Stimulated activated CD4-positive, alpha-beta T cell treated with anti-CD3 and anti-CD28 coated beads, Interleukin-4, amount 100 ng/mL, for 24 hours (primary cell): ENCODE measurements at regions not wholly inside any gene's neighbourhood (a gene's known extent, or its start where the extent isn't known, plus 50 kb on each side); places are given as distances from the start of the nearest gene placed in this dataset.

Experiments used
- DNase-seq: peaks from one replicate; pipeline ENCODE4 v3.0.0-alpha.2; 2020

DNA sequence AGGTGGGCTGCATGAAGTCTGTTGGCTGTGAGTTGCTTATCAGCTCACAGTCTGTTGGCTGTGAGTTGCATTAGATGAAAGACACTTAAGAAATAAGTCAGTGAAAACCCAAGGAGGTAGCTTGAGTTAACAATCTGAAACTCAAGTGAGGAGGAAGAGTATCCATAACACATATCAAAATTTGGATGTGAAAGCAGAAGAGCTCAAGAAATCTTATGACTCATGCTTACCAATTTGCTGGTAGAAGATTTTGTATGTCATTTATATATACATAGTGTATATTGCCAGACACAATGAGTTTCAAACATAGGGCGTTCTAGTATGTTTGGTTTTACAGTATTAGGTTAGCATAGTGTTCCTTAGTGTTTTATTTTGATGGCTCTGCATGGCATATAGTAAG is 107.4 kb downstream of the DDIT4L start:
- no peak for DNase-seq

DNA sequence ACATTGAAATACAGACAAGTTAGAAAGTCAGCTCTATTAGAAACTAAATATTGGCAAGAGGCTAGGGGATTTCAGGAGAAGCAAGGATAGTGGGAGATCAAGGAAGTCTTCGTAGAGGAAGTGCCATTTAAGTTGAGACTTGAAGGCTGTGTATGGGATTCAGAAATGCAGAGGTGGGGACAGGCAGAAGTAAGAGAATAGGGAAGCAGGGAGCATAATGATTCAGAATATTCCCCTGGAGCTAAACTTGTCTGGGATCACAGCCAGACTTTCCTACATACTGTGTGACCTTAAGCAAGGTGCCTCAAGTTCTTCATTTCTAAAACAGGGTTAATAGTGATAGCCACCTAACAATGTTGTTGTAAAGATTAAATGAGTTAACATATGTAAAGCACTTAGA is 108.8 kb downstream of the DDIT4L start:
- no peak for DNase-seq

GRCh38 chr4:100079264-100079663 is 111.0 kb downstream of the DDIT4L start:
- DNase-seq, result peak; percentile 8

DNA sequence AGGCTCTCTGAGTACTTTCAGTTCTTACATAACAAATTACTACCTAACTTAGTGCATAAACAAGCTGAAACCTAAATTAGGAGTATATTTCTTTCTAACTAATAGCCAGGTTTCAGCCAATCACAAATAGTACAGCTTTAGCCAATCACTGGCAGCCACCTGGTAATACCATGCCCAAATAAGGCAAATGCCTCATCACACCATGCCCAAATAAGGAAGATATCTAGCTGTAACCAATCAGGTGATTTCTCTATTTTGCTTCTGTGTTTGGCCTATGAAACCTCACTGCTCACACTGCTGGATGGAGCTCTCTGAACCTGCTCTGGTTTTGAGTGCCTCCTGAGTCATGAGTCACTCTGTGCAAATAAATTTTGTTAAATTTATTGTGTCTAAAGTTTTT is 113.5 kb downstream of the DDIT4L start:
- DNase-seq, result no peak

DNA sequence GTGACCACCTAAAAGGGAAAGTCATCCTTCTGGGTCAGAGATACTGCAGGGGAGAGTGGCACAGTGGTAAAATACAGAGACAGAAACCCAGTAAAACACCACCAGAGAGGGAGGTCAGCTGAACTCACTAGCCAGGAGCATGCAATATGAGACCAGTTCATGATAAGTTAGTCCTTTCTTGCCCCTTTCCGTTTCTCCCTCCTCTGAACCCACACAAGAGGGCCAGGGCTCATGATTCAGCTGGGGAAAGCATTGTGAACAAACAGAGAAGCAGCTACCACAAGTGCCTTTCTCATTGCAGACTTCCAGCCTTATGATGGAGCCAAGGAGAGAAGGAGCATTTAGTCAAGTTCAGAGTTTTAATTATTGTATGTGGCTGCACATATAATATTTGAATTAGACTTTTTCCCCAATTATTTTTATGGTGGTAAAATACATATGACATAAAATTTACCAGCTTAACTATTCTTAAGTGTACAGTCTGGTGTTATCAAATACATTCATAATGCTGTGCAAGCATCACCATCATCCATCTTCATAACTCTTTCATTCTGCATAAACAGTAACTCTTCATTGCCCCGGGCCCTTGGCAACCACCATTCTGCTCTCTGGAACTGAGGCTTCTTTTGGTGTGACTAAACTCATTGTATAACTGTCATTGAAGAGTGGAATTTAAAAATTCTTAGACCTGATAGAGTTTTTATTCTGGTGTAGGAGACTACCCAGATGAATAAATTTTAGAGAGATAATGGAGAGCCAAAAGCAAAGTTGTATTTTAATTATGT is 114.6 kb downstream of the DDIT4L start:
- DNase-seq, result no peak

- DNase-seq, result no peak
Observed at GRCh38 chr4:100075056-100075455, 115.2 kb downstream of the DDIT4L start.

DNA sequence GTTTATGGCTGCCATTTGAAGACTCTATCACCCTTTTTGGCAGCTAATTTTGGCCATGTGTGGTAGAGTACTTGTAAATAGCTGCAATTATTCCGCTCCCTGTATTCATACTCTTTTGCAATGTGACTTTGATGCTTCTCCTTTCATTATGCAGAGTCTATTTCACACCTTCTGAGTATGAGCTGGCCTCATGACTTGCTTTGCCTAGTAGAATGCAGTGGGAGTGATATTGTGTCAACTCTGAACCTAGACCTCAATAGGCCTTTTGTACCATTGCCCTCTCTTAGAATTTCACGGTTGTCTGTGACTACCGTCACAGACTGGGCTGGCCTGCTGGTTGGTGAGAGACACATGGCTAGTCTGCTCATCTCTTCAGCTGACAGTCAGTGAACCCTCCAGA is 118.8 kb downstream of the DDIT4L start:
- no peak for DNase-seq

GRCh38 chr4:100070868-100071267 is 119.4 kb downstream of the DDIT4L start:
- no peak for DNase-seq

GRCh38 chr4:100069207-100069606 is 119.1 kb upstream of the H2AZ1 start:
- no peak for DNase-seq

DNA sequence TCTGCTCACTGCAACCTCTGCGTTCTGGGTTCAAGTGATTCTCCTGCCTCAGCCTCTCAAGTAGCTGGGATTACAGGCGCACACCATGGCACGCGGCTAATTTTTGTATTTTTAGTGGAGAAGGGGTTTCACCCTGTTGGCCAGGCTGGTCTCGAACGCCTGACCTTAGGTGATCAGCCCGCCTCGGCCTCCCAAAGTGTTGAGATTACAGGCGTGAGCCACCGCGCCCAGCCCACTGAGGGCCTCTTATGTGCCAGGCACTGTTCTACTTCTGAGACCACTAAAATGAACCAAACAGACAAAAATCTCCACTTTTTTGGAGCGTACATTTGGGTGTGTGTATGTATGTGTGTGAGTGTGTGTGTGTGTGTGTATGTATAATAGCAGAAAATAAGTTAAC is 117.2 kb upstream of the H2AZ1 start:
- DNase-seq, result no peak

- DNase-seq, result no peak
Observed at GRCh38 chr4:100063355-100063754, 113.3 kb upstream of the H2AZ1 start.

DNA sequence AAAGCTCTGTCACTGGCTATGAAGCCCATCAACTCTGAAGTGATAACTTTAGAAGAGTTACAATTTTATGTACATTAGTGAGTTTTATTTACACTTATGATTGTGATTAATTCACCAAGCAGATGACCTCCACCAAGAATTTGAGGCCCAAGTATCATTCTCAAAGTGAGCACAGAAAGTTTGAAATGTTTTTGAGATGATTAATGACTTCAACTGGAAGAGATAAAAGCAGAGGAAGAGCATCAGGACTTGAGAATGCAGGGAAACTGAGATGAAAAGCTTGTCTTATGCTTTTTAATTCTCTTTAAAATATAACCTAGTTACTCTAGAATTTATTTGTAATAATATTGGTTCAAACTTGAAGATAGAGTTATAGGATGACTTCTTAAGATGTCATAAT is 112.8 kb upstream of the H2AZ1 start:
- no peak for DNase-seq

DNA sequence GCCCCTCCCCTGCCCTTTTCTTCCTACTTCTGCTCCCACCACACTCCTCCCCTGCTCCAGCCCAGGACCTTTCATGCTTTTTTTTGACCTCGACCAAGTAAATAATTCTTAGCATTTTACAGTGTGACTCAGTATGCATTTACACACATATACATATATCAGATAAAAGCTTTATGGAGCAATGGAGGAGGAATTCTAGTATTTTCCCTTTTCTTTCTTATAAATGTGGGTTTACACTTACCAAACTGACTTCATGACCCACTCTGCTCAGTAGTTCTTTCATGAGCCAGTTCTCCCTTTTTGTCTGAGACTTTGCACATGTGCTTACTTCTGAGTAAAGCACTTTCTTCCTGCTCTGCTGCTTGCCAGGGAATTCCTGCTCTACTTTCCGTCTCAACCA is 111.8 kb upstream of the H2AZ1 start:
- DNase-seq, result no peak

- DNase-seq, result no peak
Observed at GRCh38 chr4:100060765-100061416, 110.8 kb upstream of the H2AZ1 start.

DNA sequence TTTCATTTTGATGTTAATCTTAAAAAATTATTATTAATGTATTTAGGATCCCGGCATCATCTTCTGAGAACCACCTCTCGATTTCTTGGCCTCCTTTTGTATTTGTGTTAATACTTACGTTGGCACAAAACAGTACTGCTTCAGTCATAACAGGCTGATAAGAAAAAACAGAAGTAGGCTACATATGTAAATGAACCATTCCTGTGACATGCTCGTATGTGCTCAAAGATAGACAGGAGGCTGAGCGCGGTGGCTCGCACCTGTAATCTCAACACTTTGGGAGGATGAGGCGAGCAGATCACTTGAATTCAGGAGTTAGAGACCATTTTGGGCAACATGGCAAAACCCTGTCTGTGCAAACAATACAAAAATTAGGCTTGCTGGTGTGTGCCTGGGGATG is 109.4 kb upstream of the H2AZ1 start:
- no peak for DNase-seq

DNA sequence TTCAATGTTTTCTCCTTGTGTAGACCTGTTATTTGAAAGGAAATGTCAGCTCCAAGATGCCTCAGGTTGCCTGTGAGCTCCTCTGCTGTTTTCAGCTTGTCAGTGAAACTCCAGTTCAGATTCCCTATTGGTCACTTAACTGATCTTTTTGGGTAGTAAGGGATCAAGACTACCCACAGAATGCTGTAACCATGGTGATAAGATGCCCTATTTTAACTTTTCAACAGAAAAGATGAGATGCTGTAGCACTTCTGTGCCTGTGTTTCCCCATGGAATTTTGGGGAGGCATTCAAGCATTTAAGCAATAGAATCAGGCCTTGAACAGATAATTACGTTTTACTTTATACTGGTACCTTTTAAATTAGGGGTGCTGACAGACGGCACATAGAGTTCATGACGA is 106.6 kb upstream of the H2AZ1 start:
- DNase-seq, result no peak

GRCh38 chr4:100054071-100054470 is 104.0 kb upstream of the H2AZ1 start:
- no peak for DNase-seq

DNA sequence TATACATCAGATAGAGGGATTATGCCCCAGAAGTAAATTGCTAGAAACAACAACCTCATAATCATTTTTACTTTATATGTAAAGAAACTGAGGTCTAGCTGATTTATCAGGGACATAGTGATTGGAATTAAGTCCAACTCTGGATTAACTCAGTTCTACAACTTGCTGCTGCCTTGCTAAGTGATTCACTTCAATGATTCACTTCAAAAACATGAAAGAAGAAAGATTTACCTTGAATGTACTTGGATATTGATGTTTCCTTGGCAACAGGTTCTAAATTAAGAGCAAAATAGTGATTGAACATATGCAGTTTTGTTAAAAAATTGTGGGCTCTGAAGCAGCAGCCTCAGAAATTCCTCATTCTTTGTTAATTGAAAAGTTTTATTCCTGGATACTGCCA is 99.8 kb upstream of the H2AZ1 start:
- no peak for DNase-seq

DNA sequence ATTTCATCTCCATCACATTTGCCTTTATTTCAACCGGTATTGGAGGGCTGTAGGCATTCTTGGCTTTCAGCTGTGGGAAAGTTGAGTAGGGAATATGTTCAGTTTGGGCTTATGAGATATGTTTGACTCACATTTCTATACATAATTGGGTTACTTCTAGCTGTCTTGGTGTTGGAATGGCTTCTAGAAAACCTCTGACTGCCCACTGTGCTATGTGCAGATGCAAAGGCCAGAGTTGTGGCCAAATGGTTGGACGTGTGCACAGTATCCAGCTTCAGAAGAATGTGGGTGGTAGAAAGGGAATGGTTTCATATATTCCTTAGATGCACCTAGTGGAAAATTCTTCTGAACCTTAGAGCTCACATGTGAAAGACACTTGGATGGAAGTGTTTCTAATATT is 92.6 kb upstream of the H2AZ1 start:
- DNase-seq, result no peak

DNA sequence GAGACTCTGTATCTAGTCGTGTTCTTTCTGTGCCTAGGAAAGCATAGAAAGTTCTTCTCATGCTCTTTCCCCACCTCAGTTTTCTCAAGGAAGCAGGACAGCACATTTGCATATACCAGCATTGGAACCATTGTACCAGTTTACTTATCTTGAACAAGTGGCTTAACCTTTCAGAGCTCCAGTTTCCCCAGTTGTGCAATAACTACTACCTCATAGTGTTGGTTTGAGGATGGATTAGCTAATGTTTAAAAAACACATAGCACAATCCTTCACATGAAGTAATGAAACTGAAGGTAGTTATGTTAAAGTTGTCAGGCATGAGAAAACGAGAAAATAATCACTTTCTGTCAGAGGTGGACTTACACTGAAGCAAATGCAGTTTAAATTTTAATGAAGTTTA is 92.2 kb upstream of the H2AZ1 start:
- no peak for DNase-seq

- no peak for DNase-seq
Observed at GRCh38 chr4:100041646-100042045, 91.6 kb upstream of the H2AZ1 start.

DNA sequence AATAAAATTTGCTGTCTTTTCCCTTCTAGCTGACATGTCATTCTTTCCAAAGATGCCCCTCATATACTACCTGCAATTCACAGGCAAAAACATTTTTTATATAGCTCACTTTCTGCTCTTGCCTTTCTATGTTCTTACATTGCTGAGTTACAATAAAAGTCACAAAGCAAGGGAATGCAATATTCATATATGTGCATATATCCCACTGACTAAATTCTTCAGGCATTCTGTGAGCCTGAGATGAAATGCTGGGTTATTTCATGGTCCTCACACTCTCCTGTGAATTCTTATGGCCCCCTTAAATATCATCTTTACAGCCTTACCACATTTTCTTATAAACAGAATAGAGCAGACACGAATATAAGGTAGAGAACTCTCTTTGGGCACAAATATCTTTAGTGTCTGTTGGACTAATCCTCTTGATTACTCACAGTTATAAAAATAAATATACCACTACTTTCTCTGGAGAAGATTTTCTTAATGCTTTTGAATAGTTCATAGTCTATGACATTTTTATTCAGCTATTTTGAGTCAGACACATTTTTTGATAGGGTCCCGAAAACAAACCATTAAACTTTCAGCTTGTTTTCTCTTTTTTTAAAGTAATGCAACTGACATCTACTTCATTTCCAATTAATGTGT is 84.1 kb upstream of the H2AZ1 start:
- no peak for DNase-seq

- no peak for DNase-seq
Observed at GRCh38 chr4:100026066-100026465, 76.0 kb upstream of the H2AZ1 start.

DNA sequence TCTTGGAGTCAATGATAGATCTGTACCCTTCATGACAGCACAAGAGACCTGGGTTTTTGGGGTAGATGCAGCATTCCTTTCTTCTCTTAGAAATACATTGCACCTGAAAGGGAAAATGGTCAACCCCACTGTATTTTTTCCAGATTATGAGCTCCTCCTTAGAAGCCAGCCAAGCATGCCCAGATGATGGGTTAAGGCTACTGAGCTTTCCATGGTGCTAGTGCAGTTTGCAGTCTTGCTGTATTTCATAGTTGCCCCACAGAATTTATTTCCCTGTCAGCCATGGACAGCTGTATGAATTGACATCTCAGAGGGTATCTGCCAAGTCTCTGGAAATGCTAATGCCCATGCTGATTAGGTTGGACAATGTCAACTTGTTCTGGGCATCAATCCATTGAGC is 73.7 kb upstream of the H2AZ1 start:
- DNase-seq, result no peak
